AG09319 (cell line): ENCODE measurements at regions not wholly inside any gene's neighbourhood (a gene's known extent, or its start where the extent isn't known, plus 50 kb on each side); places are given as distances from the start of the nearest gene placed in this dataset.
"Not testable (repeated sequence)": the region's sequence is repeated elsewhere in the genome, so short reads cannot be mapped to it uniquely, and the experiment has no call there.

ENCODE experiments used
- DNase-seq: peaks from one replicate; pipeline ENCODE4 v3.0.0-alpha.2; 2010; ENCODE audit warnings: low read depth; ENCODE audit errors: extremely low read depth
- TF ChIP-seq, protein P1 (sequence below): IDR thresholded peaks from 2 replicates; pipeline ENCODE4 v1.5.1; 2011; ENCODE audit warnings: low read depth, mild to moderate bottlenecking, inconsistent platforms, low read length, moderate library complexity

DNA sequence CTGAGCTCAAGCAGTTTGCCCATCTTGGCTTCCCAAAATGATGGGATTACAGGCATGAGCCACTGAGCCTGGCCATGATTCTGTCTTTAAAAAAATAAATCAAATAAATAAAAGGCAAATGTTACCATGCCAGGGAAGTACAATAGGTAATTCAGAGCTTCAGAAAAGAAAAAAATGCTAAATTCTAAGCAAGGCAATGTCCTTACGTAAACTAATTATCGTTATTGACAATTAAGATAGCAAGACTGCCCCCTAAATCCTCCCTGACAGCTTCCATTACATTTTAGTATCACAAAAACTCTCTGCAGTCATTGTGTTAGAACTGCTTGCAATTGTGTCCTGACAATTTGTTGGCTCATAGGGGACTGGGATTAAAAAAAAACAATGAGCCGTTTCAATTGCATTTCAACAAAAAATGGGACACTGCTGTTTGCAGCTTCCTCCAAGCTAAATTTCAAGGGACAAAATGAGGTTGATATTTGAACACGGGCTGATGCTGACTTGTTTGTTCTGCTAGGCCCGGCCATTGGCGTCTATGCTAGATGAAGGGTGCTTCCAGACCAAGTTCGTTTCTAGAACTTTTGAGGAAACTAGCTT lies 88.9 kb downstream of the MOGAT1 start:
- DNase-seq: no peak
- TF ChIP-seq, protein P1, sequence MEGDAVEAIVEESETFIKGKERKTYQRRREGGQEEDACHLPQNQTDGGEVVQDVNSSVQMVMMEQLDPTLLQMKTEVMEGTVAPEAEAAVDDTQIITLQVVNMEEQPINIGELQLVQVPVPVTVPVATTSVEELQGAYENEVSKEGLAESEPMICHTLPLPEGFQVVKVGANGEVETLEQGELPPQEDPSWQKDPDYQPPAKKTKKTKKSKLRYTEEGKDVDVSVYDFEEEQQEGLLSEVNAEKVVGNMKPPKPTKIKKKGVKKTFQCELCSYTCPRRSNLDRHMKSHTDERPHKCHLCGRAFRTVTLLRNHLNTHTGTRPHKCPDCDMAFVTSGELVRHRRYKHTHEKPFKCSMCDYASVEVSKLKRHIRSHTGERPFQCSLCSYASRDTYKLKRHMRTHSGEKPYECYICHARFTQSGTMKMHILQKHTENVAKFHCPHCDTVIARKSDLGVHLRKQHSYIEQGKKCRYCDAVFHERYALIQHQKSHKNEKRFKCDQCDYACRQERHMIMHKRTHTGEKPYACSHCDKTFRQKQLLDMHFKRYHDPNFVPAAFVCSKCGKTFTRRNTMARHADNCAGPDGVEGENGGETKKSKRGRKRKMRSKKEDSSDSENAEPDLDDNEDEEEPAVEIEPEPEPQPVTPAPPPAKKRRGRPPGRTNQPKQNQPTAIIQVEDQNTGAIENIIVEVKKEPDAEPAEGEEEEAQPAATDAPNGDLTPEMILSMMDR: no peak

DNA sequence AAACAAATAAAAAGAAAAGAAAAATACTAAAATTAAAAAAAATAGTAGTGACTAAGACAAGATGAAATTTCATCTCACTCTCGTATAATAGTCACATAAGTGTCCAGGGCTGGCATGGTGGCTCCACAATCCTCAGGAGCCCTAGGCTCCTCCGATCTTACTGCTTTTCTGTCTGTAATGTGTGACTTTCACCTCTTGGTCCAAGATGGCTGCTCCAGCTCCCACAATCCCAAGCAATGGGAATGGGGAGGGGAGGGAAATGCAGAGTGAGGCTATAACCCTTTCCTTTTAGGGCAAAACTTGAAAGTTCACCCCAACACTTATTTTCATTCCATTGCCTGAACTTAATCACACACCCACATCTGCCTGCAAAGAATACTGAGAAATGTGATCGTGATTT lies 90.4 kb downstream of the MOGAT1 start:
- no peak for DNase-seq
- TF ChIP-seq, protein P1: no peak

DNA sequence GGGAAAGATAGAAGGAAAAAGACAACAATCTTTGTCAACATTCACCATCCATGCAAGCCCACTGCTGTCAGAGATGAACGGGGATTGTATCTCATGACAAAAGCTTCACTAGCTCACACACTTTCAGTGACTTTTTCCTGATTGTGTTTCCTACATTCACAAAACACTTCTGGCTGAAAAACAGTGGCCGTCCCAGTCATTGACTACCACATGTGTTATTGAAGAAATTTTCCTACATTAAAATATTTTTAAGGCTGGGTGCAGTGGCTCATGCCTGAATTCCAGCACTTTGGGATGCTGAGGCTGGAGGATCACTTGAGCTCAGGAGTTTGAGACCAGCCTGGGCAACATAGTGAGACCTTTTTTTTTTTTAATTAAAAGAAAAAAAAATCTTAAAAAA lies 90.9 kb downstream of the MOGAT1 start:
- TF ChIP-seq, protein P1: no peak

DNA sequence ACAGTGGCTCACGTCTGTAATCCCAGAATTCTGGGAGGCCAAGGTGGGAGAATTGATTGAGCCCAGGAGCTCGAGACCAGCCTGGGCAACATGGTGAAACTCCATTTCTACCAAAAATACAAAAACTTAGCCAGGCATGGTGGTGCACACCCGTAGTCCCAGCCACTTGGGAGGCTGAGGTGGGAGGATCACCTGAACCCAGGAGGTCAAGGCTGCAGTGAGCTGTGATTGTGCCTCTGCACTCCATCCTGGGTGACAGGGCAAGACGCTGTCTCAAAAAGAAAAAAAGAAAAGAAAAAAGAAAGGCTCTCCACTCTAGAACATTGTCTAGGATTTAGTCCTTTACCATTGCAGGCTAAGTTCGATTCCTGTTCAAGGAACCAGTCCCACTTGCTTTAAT lies 94.4 kb downstream of the MOGAT1 start:
- DNase-seq: not testable (repeated sequence)

More for the DNA sequence above, 90.9 kb downstream of the MOGAT1 start:
- DNase-seq: no peak

DNA sequence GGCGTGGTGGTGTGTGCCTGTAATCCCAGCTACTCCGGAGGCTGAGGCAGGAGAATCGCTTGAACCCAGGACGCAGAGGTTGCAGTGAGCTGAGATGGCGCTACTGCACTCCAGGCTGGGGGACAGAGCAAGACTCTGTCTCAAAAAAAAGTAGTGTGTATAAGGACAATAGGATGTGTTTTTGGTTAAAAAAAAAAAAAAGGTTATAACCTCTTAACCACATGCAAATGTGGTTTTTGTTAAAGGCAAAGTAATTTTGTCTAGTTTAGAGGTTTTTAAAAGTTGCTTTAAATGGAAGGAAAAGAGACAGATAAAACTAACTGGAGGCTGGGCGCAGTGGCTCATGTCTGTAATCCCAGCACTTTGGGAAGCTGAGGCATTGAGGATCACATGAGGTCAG lies 92.8 kb upstream of the ACSL3 start:
- not testable (repeated sequence) for DNase-seq

DNA sequence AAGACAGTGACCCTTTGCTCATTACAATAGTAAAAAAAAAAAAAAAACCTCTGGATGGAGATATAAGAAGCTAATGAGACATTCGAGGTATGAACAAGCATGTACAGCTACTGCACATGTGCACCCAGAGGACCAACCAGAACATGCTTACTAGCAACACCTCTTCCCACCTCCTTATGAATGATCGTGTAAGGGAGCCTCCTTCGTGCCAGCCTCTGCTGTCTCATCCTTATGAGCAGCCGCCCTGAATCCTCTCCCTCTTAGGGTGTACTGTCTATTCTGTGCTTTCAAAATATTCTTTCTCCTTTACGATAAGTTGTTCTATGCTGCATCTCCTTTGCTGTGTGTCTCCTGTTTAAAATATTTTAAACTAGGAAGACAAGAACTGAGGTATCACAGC lies 91.4 kb upstream of the ACSL3 start:
- TF ChIP-seq, protein P1: no peak
- no peak for DNase-seq

DNA sequence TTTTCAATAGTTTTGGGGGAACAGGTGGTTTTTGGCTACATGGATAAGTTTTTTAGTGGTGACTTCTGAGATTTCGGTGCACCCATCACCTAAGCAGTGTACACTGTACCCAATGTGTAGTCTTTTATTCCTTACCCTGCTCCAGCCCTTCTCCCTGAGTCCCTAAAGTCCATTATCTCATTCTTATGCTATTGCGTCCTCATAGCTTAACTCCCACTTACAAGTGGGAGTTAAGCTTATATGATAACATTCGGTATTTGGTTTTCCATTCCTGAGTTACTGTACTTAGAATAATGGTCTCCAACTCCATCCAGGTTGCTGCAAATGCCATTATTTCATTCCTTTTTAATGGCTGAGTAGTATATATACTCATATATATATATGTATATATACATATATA lies 90.9 kb upstream of the ACSL3 start:
- TF ChIP-seq, protein P1: no peak
- DNase-seq: no peak

DNA sequence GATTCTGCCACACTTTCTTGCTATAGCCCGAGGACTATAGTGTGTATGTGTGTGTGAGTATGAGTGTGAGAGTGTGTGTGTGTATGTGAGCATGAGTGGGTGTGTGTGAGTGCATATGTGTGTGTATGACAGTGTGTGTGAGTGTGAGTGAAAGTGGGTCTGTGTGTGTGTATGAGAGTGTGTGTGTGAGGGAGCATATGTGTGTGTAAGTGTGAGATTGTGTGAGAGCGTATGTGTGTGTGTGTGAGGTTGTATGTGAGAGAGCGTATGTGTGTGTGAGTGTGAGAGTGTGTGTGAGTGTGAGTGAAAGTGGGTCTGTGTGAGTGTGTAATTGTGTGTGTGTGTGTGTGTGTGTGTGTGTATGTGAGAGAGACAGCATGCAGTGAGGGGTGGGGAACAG lies 89.0 kb upstream of the ACSL3 start:
- no peak for DNase-seq
- TF ChIP-seq, protein P1: no peak
